Sigmoid colon (tissue), 6 donors: ENCODE measurements at regions not wholly inside any gene's neighbourhood (a gene's known extent, or its start where the extent isn't known, plus 50 kb on each side); places are given as distances from the start of the nearest gene placed in this dataset.

ENCODE experiments used
- DNase-seq: peaks from one replicate; pipeline ENCODE4 v3.0.0-alpha.2; 2019
- H3K27ac ChIP-seq, 4 donors: fragments of 200-600 bp; sonication (generic); one replicate each; pipeline ENCODE4 v1.5.1; 2016 to 2019; ENCODE audit warnings: mild to moderate bottlenecking in 1 of 4
- H3K27me3 ChIP-seq, 3 donors: fragments of 200-600 bp; sonication (generic); one replicate each; pipeline ENCODE4 v1.5.1; 2019; ENCODE audit warnings: mild to moderate bottlenecking in 1 of 3
- H3K36me3 ChIP-seq, 4 donors: fragments of 200-600 bp; sonication (generic); one replicate each; pipeline ENCODE4 v1.5.1; 2016 to 2019
- H3K4me1 ChIP-seq, 4 donors: fragments of 200-600 bp; sonication (generic); one replicate each; pipeline ENCODE4 v1.5.1; 2017 to 2019
- H3K4me3 ChIP-seq, 4 donors: fragments of 200-600 bp; sonication (generic); one replicate each; pipeline ENCODE4 v1.5.1; 2017 to 2019; ENCODE audit warnings: mild to moderate bottlenecking in 2 of 4, moderate library complexity in 1 of 4
- H3K9me3 ChIP-seq, 4 donors: fragments of 200-600 bp in 3 of 4; sonication (generic) in 3 of 4; one replicate each; pipeline versions ENCODE4 v1.5.1 to v1.6.1; 2013 to 2019
- CTCF ChIP-seq, 4 experiments: fragments of 450-650 bp in 3 of 4; fragments of 200-600 bp in 1 of 4; IDR thresholded peaks; one replicate each; pipeline ENCODE4 v1.5.1; 2016 to 2019; ENCODE audit warnings: antibody characterized with exemption in 4 of 4, mild to moderate bottlenecking in 3 of 4, moderate library complexity in 2 of 4
- EP300 ChIP-seq, 4 donors: sonication (generic); formaldehyde crosslinking; IDR thresholded peaks; one replicate each; pipeline ENCODE4 v1.6.1; 2017; ENCODE audit warnings: antibody characterized with exemption in 4 of 4
- POLR2A ChIP-seq, 2 donors: fragments of 450-650 bp; IDR thresholded peaks; one replicate each; pipeline ENCODE4 v1.6.1; 2016; ENCODE audit warnings: antibody characterized with exemption in 2 of 2, mild to moderate bottlenecking in 2 of 2, moderate library complexity in 2 of 2
- POLR2AphosphoS5 ChIP-seq, 4 donors: sonication (generic); formaldehyde crosslinking; IDR thresholded peaks; one replicate each; pipeline ENCODE4 v1.6.1; 2017; ENCODE audit warnings: antibody characterized with exemption in 4 of 4
- WGBS, 2 donors: extraction: QIAGEN DNeasy Blood & Tissue Kit; methylation state at CpG; one replicate each; pipeline ENCODE4 v1.1.7; 2013; 5-methylcytosine and 5-hydroxymethylcytosine counted together
- intact Hi-C: fragments of 100-400 bp; cut with DNase I; formaldehyde crosslinking; loops from one replicate; pipeline ENCODE4 v1.15.1; 2023
- donor health status: healthy with polysubstance abuse.
- donor health status: healthy.

- intact Hi-C loops = no loop called here
- H3K27me3 ChIP-seq = no peaks in the 10 kb centered on the region
- TF ChIP-seq POLR2A (IDR thresholded peaks at IDR 0.05) (no peak), EP300 (IDR thresholded peaks at IDR 0.05) (no peak), CTCF (IDR thresholded peaks at IDR 0.05) (no peak), POLR2AphosphoS5 (IDR thresholded peaks at IDR 0.05) (no peak)
- H3K36me3 ChIP-seq = no peaks in the 10 kb centered on the region
- H3K9me3 ChIP-seq = no peaks in the 10 kb centered on the region
- H3K4me1 ChIP-seq = peaks cover 0 to 5% (median 3%) of the 10 kb centered on the region in 4 donors
- no peak overlapping the region for H3K4me3 ChIP-seq
- H3K27ac ChIP-seq = no peak overlapping the region
- WGBS, 2 donors = 92 to 97% methylated on average over 1 of the region's 1 CpG
- DNase-seq = no peak
Observed at GRCh38 chr3:94259291-94259690, 196.4 kb downstream of the NSUN3 start.

DNA sequence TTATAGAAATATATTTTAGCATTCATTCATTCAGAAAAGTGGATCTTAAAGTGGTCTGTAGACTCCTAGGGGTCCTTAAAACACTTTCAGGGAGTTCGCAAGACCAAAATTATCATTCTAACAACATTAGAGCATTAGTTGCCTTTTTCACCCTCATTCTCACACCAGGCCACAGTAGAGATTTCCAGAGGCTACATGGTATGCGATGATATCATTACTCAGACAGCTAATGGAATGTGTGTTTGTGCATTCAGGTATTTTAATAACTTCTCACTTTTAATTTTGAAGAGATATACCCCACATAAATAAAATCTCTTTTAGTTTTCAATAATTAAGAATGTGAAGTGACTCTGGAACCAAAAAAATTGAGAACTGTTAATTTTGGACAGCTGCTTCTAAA is 206.9 kb downstream of the NSUN3 start:
- peak overlapping the region in 2 of 4 donors; percentile 20 to 31 for H3K27ac ChIP-seq
- intact Hi-C loops = no loop called here
- H3K36me3 ChIP-seq = no peaks in the 10 kb centered on the region
- no peak for DNase-seq
- no peaks in the 10 kb centered on the region for H3K27me3 ChIP-seq
- H3K4me1 ChIP-seq = peaks cover 0 to 20% (median 11%) of the 10 kb centered on the region in 4 donors
- 90 to 92% methylated on average over 2 of the region's 2 CpGs for WGBS, 2 donors
- no peak overlapping the region for H3K4me3 ChIP-seq
- H3K9me3 ChIP-seq = no peaks in the 10 kb centered on the region
- no peak for TF ChIP-seq POLR2A (IDR thresholded peaks at IDR 0.05)
- TF ChIP-seq CTCF (IDR thresholded peaks at IDR 0.05) = no peak
- TF ChIP-seq POLR2AphosphoS5 (IDR thresholded peaks at IDR 0.05) = no peak
- no peak for TF ChIP-seq EP300 (IDR thresholded peaks at IDR 0.05)

DNA sequence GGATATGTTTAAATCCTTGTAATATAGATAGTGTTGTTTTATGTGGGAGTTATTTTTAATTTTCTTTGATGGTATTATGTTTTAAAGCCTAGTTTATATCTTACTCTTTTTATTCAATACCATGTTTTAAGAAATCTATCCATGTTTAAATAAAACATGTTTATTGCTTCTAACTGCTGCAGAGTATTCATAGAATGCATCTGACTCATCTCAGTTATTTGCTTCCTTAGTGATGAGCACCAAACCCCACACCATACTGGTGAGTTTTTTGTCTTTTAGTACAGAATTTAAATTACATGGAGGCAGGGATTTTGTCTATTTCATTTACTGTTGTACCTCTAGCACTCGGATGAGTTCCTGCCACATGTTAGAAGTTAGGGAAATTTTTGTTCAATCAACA is 209.2 kb downstream of the NSUN3 start:
- no peaks in the 10 kb centered on the region for H3K9me3 ChIP-seq
- peaks cover 0 to 20% (median 11%) of the 10 kb centered on the region in 4 donors for H3K4me1 ChIP-seq
- no peak overlapping the region for H3K4me3 ChIP-seq
- intact Hi-C loops = no loop called here
- 90 to 91% methylated on average over 1 of the region's 1 CpG for WGBS, 2 donors
- H3K27ac ChIP-seq = no peak overlapping the region
- TF ChIP-seq POLR2A (IDR thresholded peaks at IDR 0.05) (no peak), POLR2AphosphoS5 (IDR thresholded peaks at IDR 0.05) (no peak), CTCF (IDR thresholded peaks at IDR 0.05) (no peak), EP300 (IDR thresholded peaks at IDR 0.05) (no peak)
- no peak for DNase-seq
- no peaks in the 10 kb centered on the region for H3K36me3 ChIP-seq
- no peaks in the 10 kb centered on the region for H3K27me3 ChIP-seq

GRCh38 chr3:94280958-94281357 is 218.1 kb downstream of the NSUN3 start:
- Histone ChIP-seq H3K27me3 (no peaks in the 10 kb centered on the region), H3K27ac (no peak overlapping the region), H3K36me3 (no peaks in the 10 kb centered on the region), H3K4me1 (peaks cover 0 to 14% (median 7%) of the 10 kb centered on the region in 4 donors), H3K9me3 (no peaks in the 10 kb centered on the region), H3K4me3 (no peak overlapping the region)
- TF ChIP-seq EP300 (IDR thresholded peaks at IDR 0.05) = no peak
- no peak for TF ChIP-seq POLR2A (IDR thresholded peaks at IDR 0.05)
- TF ChIP-seq POLR2AphosphoS5 (IDR thresholded peaks at IDR 0.05) = no peak
- no peak for TF ChIP-seq CTCF (IDR thresholded peaks at IDR 0.05)
- no peak for DNase-seq
- WGBS, 2 donors = 89 to 91% methylated on average over 4 of the region's 4 CpGs
- intact Hi-C loops = no loop called here

GRCh38 chr3:94285872-94286271 is 223.0 kb downstream of the NSUN3 start:
- H3K36me3 ChIP-seq = no peaks in the 10 kb centered on the region
- H3K9me3 ChIP-seq = no peaks in the 10 kb centered on the region
- no peak overlapping the region for H3K4me3 ChIP-seq
- TF ChIP-seq EP300 (IDR thresholded peaks at IDR 0.05) = no peak
- TF ChIP-seq POLR2AphosphoS5 (IDR thresholded peaks at IDR 0.05) = no peak
- no peak for TF ChIP-seq CTCF (IDR thresholded peaks at IDR 0.05)
- no peak for TF ChIP-seq POLR2A (IDR thresholded peaks at IDR 0.05)
- H3K4me1 ChIP-seq = peaks cover 0 to 14% (median 7%) of the 10 kb centered on the region in 4 donors
- intact Hi-C loops = no loop called here
- DNase-seq = no peak
- H3K27ac ChIP-seq = no peak overlapping the region
- H3K27me3 ChIP-seq = no peaks in the 10 kb centered on the region
